Panc1 (cell line): ENCODE measurements at regions not wholly inside any gene's neighbourhood (a gene's known extent, or its start where the extent isn't known, plus 50 kb on each side); places are given as distances from the start of the nearest gene placed in this dataset.
A peak's percentile ranks its signal among the peaks of the same experiment; 100 is the strongest.

Source experiments
- ATAC-seq: fragments of 200-7000 bp; cut with Tn5 transposase; 2 replicates; pipeline ENCODE4 v1.9.1; 2020; ENCODE audit warnings: mild to moderate bottlenecking, moderate library complexity
- BruUV-seq: library from RNA; stranded (reverse); fragments of 400-500 nt; replicated peaks from 2 replicates; lab custom pipeline; 2021; lab: Mats Ljungman, UMichigan
- CTCF ChIA-PET: fragments of 300-600 bp; sonication (Branson Sonifier 250); formaldehyde crosslinking; loops from one replicate; lab custom pipeline; 2022; ENCODE audit warnings: antibody characterized with exemption; lab: Charles Lee
- POLR2A ChIA-PET: fragments of 300-600 bp; sonication (Branson Sonifier 250); formaldehyde crosslinking; loops from one replicate; lab custom pipeline; 2022; ENCODE audit warnings: antibody characterized with exemption; lab: Charles Lee
- DNase-seq: peaks from one replicate; pipeline ENCODE4 v3.0.0-alpha.2; 2010; ENCODE audit warnings: low read depth, low spot score
- H3K27ac ChIP-seq: 2 replicates; pipeline ENCODE4 v1.5.1; 2011; ENCODE audit warnings: mild to moderate bottlenecking, low read length, inconsistent platforms
- H3K27me3 ChIP-seq: fragments of 200-500 bp; sonication (Bioruptor generic); 2 replicates; pipeline ENCODE4 v1.6.0; 2014; ENCODE audit warnings: low read length, inconsistent platforms; ENCODE audit not compliant: control insufficient read depth, insufficient read depth
- H3K36me3 ChIP-seq: fragments of 200-500 bp; sonication (Bioruptor generic); 2 replicates; pipeline ENCODE4 v1.5.1; 2014; ENCODE audit warnings: inconsistent platforms, mild to moderate bottlenecking, low read length, moderate library complexity; ENCODE audit not compliant: control insufficient read depth, insufficient read depth
- H3K4me1 ChIP-seq: 2 replicates; pipeline ENCODE4 v1.5.1; 2011; ENCODE audit warnings: inconsistent platforms, mild to moderate bottlenecking, low read length, moderate library complexity; ENCODE audit not compliant: control insufficient read depth, insufficient read depth
- H3K4me3 ChIP-seq, 2 experiments: 2 replicates each; pipeline ENCODE4 v1.5.1; 2011 to 2012; ENCODE audit warnings: low read depth in 2 of 2, low read length in 2 of 2, mild to moderate bottlenecking in 2 of 2, inconsistent platforms in 1 of 2, moderate library complexity in 1 of 2
- H3K9me3 ChIP-seq: fragments of 200-500 bp; sonication (Bioruptor generic); 2 replicates; pipeline ENCODE4 v1.5.1; 2014; ENCODE audit warnings: low read depth, mild to moderate bottlenecking, inconsistent platforms, low read length, moderate library complexity; ENCODE audit not compliant: control insufficient read depth, insufficient read depth
- POLR2AphosphoS5 ChIP-seq: IDR thresholded peaks from 2 replicates; pipeline ENCODE4 v1.6.1; 2012; ENCODE audit warnings: mild to moderate bottlenecking, low read depth, low read length, moderate library complexity
- SIN3A ChIP-seq: IDR thresholded peaks from 2 replicates; pipeline ENCODE4 v1.6.1; 2012; ENCODE audit warnings: low read depth, mild to moderate bottlenecking, low read length, moderate library complexity, borderline replicate concordance; ENCODE audit not compliant: insufficient read depth
- TCF7L2 ChIP-seq: IDR thresholded peaks from 2 replicates; pipeline ENCODE4 v1.6.1; 2011; ENCODE audit warnings: mild to moderate bottlenecking, low read depth, low read length, inconsistent platforms
- in situ Hi-C: cut with HindIII; loops from 2 replicates; pipeline ENCODE4 v1.10.0; 2016; ENCODE audit warnings: low sequenced_read_pairs, low pct_unique_long_range_greater_than_20kb
- intact Hi-C: fragments of 100-400 bp; cut with micrococcal nuclease; formaldehyde crosslinking; loops from one replicate; pipeline ENCODE4 v1.10.0; 2022; ENCODE audit not compliant: unreplicated experiment
- TF ChIP-seq, protein P1 (sequence below): fragments of 450-650 bp; IDR thresholded peaks from 2 replicates; pipeline ENCODE4 v1.5.1; 2017; ENCODE audit warnings: mild to moderate bottlenecking
- TF ChIP-seq, protein P2 (sequence below), 2 experiments: IDR thresholded peaks; 2 replicates each; pipeline ENCODE4 v1.6.1; 2011 to 2012; ENCODE audit warnings: low read depth in 2 of 2, control low read depth in 1 of 2, low read length in 1 of 2, mild to moderate bottlenecking in 1 of 2, moderate library complexity in 1 of 2; ENCODE audit not compliant: insufficient read depth in 1 of 2

DNA sequence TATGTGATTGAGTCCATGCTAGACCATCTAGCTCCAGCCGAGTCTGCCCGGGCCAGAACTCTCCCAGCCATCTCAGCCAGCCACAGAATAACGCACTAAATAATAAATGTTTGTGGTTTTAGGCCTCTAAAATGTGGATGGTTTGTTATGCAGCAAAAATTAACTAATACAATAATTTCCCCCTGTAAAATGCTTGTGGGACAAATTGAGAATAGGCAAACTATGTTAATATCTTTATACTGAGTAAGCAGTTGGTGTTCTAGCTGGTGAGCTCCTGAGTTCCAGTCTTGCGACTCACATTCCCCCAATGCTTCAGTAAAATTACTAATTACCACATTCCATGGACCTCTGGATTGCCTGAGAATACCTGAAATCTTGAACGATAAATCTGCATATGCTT, 316.8 kb upstream of the NFE2L3 start:
- H3K36me3 ChIP-seq: no peaks in the 10 kb centered on the region
- no peaks in the 10 kb centered on the region for H3K9me3 ChIP-seq
- ChIA-PET POLR2A (interaction anchor here (0.5 kb wide), 1 partner anchor 1365 kb away, joined by 3 read pairs; the partner anchor contains the start of gene HOXA13), CTCF (no interaction called here)
- intact Hi-C loops: loop anchor here (10.0 kb wide), 1 partner anchor 560 kb away; no protein-coding TSS in a partner anchor
- no peak overlapping the region for H3K27ac ChIP-seq
- no peak for ATAC-seq
- 0 out of 2 replicates have a peak, but pooled peaks cover 4% of the 10 kb centered on the region for H3K4me1 ChIP-seq
- no peak overlapping the region for H3K4me3 ChIP-seq
- no peak for TF ChIP-seq SIN3A
- TF ChIP-seq, protein P1, sequence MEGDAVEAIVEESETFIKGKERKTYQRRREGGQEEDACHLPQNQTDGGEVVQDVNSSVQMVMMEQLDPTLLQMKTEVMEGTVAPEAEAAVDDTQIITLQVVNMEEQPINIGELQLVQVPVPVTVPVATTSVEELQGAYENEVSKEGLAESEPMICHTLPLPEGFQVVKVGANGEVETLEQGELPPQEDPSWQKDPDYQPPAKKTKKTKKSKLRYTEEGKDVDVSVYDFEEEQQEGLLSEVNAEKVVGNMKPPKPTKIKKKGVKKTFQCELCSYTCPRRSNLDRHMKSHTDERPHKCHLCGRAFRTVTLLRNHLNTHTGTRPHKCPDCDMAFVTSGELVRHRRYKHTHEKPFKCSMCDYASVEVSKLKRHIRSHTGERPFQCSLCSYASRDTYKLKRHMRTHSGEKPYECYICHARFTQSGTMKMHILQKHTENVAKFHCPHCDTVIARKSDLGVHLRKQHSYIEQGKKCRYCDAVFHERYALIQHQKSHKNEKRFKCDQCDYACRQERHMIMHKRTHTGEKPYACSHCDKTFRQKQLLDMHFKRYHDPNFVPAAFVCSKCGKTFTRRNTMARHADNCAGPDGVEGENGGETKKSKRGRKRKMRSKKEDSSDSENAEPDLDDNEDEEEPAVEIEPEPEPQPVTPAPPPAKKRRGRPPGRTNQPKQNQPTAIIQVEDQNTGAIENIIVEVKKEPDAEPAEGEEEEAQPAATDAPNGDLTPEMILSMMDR: no peak
- TF ChIP-seq, protein P2, sequence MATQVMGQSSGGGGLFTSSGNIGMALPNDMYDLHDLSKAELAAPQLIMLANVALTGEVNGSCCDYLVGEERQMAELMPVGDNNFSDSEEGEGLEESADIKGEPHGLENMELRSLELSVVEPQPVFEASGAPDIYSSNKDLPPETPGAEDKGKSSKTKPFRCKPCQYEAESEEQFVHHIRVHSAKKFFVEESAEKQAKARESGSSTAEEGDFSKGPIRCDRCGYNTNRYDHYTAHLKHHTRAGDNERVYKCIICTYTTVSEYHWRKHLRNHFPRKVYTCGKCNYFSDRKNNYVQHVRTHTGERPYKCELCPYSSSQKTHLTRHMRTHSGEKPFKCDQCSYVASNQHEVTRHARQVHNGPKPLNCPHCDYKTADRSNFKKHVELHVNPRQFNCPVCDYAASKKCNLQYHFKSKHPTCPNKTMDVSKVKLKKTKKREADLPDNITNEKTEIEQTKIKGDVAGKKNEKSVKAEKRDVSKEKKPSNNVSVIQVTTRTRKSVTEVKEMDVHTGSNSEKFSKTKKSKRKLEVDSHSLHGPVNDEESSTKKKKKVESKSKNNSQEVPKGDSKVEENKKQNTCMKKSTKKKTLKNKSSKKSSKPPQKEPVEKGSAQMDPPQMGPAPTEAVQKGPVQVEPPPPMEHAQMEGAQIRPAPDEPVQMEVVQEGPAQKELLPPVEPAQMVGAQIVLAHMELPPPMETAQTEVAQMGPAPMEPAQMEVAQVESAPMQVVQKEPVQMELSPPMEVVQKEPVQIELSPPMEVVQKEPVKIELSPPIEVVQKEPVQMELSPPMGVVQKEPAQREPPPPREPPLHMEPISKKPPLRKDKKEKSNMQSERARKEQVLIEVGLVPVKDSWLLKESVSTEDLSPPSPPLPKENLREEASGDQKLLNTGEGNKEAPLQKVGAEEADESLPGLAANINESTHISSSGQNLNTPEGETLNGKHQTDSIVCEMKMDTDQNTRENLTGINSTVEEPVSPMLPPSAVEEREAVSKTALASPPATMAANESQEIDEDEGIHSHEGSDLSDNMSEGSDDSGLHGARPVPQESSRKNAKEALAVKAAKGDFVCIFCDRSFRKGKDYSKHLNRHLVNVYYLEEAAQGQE (IDR thresholded peaks at IDR 0.05; ENCODE audit: insufficient read depth in 1 of 2, low read depth in 2 of 2, low read length in 1 of 2): no peak
- no peak for TF ChIP-seq TCF7L2
- no peak for TF ChIP-seq POLR2AphosphoS5
- no peaks in the 10 kb centered on the region; the same call in 1 of the 2 replicates for H3K27me3 ChIP-seq
- BruUV-seq: no TSS peak
- in situ Hi-C loops: no loop called here
- DNase-seq: no peak

DNA sequence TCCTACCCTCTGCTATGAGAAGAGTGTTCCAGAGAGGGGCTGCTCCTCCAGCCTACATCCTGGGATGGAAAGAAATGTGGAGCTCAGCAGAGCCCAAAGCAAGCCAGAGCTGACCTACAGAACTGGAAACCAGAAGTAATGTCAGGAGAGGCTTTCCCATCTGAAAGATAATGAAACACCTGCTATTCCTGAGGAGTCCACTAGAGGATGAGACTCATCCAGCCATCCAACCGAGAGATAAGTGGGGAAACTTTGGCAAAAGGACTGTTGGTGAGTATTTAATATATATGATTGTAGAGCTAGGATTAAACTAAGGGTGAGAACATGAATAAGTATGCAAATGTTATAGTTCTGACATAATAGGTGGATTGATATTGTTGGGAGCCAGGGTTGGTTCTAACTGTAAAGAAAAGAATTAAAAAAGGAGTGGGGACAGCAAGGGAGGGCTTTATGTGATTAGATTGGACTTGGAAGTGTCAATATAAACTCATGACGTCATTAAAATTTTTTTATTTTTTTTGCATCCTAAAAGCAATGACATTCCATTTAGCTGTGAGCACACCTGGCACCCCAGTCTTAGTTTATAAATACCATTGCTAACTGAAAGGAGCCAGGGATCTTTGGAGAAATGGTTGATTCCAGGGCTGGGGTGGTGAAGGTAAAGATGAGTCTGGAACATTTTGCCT, 312.8 kb upstream of the NFE2L3 start:
- CTCF ChIA-PET: interaction anchor here (0.8 kb wide), 1 partner anchor 12 kb away, joined by 3 read pairs; no protein-coding TSS in a partner anchor
- POLR2A ChIA-PET: no interaction called here
- no peak overlapping the region for H3K4me3 ChIP-seq
- intact Hi-C loops: loop anchor here (10.0 kb wide), 1 partner anchor 564 kb away; no protein-coding TSS in a partner anchor
- in situ Hi-C loops: no loop called here
- BruUV-seq: no TSS peak
- no peaks in the 10 kb centered on the region; the same call in 1 of the 2 replicates for H3K27me3 ChIP-seq
- no peaks in the 10 kb centered on the region for H3K36me3 ChIP-seq
- ATAC-seq (no peak), DNase-seq (no peak)
- H3K27ac ChIP-seq: no peak overlapping the region
- H3K9me3 ChIP-seq: no peaks in the 10 kb centered on the region
- TF ChIP-seq, protein P1: peak; percentile 60
- TF ChIP-seq POLR2AphosphoS5 (no peak), TCF7L2 (no peak)
- TF ChIP-seq, protein P2 (IDR thresholded peaks at IDR 0.05; ENCODE audit: insufficient read depth in 1 of 2, low read depth in 2 of 2, low read length in 1 of 2): no peak
- no peaks in the 10 kb centered on the region for H3K4me1 ChIP-seq
